Epithelial cell of esophagus (primary cell): ENCODE measurements at regions not wholly inside any gene's neighbourhood (a gene's known extent, or its start where the extent isn't known, plus 50 kb on each side); places are given as distances from the start of the nearest gene placed in this dataset.

ENCODE experiments used
- DNase-seq: peaks from one replicate; pipeline ENCODE4 v3.0.0; 2010; ENCODE audit warnings: low read depth
- H3K4me3 ChIP-seq: 2 replicates; pipeline ENCODE4 v1.5.1; 2011; ENCODE audit warnings: mild to moderate bottlenecking, low read length, control low read depth
- TF ChIP-seq, protein P1 (sequence below): IDR thresholded peaks from 2 replicates; pipeline ENCODE4 v1.5.1; 2011; ENCODE audit warnings: low read depth, mild to moderate bottlenecking, low read length, control low read depth, inconsistent platforms; ENCODE audit not compliant: insufficient read depth; ENCODE audit errors: missing control alignments

DNA sequence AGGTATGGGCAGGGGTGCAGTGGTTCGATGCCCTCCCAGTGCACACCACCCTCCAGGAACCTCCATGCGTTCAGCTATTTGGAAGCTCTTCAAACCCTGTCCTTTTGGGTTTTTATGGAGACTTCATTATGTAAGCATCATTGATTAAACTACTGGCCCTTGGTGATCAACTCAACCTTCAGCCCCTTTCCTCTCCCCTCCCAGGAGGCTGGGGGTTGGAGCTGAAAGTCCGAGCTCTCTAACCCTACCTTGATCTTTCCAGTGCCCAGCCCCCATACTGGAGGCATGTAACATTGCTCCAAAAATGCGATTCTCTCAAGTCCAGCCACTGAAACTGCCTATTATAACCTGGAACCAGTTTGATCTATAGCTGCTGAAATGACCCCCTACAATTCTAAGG, 188.1 kb downstream of the IPO8 start:
- no peak overlapping the region for H3K4me3 ChIP-seq
- no peak for DNase-seq
- TF ChIP-seq, protein P1, sequence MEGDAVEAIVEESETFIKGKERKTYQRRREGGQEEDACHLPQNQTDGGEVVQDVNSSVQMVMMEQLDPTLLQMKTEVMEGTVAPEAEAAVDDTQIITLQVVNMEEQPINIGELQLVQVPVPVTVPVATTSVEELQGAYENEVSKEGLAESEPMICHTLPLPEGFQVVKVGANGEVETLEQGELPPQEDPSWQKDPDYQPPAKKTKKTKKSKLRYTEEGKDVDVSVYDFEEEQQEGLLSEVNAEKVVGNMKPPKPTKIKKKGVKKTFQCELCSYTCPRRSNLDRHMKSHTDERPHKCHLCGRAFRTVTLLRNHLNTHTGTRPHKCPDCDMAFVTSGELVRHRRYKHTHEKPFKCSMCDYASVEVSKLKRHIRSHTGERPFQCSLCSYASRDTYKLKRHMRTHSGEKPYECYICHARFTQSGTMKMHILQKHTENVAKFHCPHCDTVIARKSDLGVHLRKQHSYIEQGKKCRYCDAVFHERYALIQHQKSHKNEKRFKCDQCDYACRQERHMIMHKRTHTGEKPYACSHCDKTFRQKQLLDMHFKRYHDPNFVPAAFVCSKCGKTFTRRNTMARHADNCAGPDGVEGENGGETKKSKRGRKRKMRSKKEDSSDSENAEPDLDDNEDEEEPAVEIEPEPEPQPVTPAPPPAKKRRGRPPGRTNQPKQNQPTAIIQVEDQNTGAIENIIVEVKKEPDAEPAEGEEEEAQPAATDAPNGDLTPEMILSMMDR, result no peak

DNA sequence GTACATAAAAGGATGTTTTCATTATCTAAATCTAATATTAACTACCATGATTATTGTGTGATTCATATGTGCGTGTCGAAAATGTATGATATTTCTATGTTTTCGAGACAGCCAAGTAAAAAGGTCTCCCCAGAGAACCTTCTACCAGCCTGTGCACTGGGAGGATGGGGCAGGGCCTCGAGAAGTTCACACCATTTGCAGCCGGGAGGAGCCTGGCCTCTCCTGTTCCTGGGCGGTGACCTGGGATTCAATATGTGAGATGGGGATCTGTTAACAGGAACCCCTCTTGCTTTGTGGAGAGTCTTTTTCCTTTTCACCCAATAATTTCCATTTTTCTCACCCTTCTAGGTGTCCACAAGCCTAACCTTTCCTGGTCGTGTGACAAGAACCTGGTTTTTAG, 189.3 kb downstream of the IPO8 start:
- no peak for DNase-seq
- TF ChIP-seq, protein P1, result no peak
- H3K4me3 ChIP-seq, result no peak overlapping the region

DNA sequence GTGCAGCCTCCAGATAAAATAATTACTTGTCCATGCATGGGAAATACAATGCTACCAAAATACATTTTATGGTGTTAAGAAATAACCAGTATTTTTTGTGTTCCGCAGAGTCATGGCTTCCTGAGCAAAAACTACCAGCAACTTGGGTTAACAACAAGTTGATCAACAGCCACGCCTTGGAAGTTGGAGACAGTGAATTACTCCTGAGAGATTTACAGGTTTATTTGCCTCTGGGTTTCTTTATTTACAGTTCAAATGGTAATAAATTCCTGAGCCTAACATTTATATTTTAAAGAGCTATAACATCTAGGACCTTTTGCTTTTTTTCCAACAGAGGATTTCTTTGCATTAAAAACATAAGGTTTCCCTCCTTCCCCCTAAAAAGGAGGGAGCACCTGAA, 194.0 kb downstream of the IPO8 start:
- DNase-seq, result no peak
- TF ChIP-seq, protein P1, result no peak
- no peak overlapping the region for H3K4me3 ChIP-seq

DNA sequence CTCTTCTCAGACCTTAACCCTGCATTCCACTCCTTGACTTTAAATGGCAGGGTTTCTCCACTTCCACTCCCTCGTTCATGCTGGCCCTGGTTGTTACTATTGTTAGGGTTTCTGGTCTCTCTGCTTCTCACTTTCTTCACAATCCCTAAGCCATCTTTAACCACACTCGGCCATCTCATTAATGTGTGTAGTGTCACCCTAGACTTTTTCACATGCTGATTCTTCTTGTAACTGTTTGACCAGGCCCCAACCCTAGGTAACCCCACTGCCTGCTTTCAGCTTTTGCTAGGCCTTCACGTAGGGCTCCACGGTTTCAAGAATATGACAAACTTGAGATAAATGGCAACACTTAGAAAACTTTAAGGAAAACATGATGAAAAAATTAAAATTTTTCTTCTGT, 195.1 kb downstream of the IPO8 start:
- no peak overlapping the region for H3K4me3 ChIP-seq
- TF ChIP-seq, protein P1, result no peak
- no peak for DNase-seq

DNA sequence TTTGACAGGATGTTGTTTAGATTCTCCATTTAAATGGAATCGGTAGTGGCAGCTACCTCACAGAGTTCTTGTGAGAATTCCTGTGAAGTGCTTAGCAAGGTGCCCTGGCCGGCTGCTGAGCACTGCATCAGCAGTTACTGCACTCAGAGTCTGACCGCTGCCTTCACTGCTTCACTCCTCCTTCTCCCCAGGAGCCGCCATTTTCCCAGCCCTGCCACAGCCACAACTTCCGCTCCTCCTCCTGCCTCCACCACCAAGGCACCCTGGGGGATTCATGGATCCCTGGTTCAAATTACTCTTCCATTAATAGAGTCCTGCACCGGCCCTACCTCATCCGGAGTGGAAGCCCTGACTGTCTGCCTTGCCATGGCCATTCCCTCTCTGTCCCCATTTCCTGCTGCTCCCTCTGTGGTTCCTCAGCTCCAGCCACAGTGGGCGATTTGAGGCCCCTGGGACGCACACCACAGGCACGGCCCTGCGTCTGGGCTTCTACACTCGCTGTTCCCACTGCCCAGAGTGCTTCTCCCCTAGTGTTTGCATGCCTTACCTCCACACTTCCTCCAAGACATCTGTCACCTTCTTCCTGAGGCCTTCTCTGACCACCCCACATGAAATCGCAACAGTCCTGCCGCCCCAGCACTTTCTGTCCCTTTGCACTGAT, 210.3 kb downstream of the IPO8 start:
- H3K4me3 ChIP-seq, result no peak overlapping the region
- TF ChIP-seq, protein P1, result no peak
- DNase-seq, result no peak

DNA sequence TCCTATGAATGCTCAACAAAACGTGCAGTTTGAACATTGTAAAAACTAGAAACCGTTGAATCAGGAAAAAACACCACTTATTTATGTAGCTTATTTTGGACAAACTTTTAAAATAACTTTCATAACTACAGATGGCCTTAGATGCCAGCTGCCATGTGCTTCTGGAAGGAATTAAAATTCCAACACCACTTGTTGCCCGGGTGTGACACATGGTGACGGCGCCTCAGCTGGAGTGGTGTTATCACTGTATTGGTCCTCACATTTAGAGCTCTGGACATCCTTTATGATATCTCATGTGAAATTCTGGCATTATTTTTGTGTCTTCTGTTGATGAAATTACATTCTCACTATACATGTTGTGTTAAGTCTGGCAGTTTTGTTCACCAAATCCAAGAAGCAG, 211.0 kb downstream of the IPO8 start:
- DNase-seq, result no peak
- TF ChIP-seq, protein P1, result no peak
- no peak overlapping the region for H3K4me3 ChIP-seq

DNA sequence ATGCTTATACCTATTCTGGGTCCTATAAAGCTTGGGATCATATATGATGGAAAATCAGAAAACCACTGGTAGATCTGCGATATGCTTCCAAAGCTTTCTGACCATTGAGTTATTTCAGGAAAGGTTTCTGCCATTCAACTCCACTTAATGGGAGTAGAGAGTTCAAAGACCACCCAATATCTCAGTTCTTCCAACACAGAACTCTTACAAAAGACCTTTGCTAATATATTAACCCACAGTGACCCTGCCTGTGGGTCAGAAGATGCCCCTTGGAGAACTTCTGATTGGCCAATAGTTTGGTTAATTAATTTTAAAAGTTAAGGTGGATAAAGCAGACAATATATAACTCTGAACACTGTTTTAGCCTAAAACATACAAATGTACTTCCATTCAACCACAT, 213.0 kb downstream of the IPO8 start:
- no peak for DNase-seq
- no peak overlapping the region for H3K4me3 ChIP-seq
- TF ChIP-seq, protein P1, result no peak
